Liver (tissue), 8 donors: ENCODE measurements at regions not wholly inside any gene's neighbourhood (a gene's known extent, or its start where the extent isn't known, plus 50 kb on each side); places are given as distances from the start of the nearest gene placed in this dataset.
A peak's percentile ranks its signal among the peaks of the same experiment; 100 is the strongest.

ENCODE experiments used
- DNase-seq: peaks from one replicate; pipeline ENCODE4 v3.0.0-alpha.2; 2017; ENCODE audit warnings: low spot score
- H3K27ac ChIP-seq, 2 donors: one replicate each; pipeline ENCODE4 v1.7.0; 2013; ENCODE audit warnings: inconsistent platforms in 2 of 2, low read length in 2 of 2, control low read depth in 1 of 2, low read depth in 1 of 2, mild to moderate bottlenecking in 1 of 2
- H3K27me3 ChIP-seq, 4 donors: one replicate each; pipeline versions ENCODE4 v1.6.1 to v1.7.0; 2013; ENCODE audit warnings: low read length in 3 of 4, inconsistent platforms in 1 of 4, mild to moderate bottlenecking in 1 of 4, moderate library complexity in 1 of 4; ENCODE audit not compliant: control insufficient read depth in 4 of 4, insufficient read depth in 4 of 4
- H3K36me3 ChIP-seq, 4 donors: one replicate each; pipeline versions ENCODE4 v1.6.1 to v1.7.0; 2013; ENCODE audit warnings: low read length in 3 of 4, mild to moderate bottlenecking in 3 of 4, low read depth in 1 of 4, moderate library complexity in 1 of 4; ENCODE audit not compliant: control insufficient read depth in 4 of 4, insufficient read depth in 3 of 4
- H3K4me1 ChIP-seq, 4 donors: one replicate each; pipeline versions ENCODE4 v1.6.1 to v1.7.0; 2013; ENCODE audit warnings: low read length in 3 of 4, mild to moderate bottlenecking in 3 of 4, moderate library complexity in 1 of 4; ENCODE audit not compliant: control insufficient read depth in 4 of 4, insufficient read depth in 4 of 4
- H3K4me3 ChIP-seq, 3 donors: one replicate each; pipeline versions ENCODE4 v1.6.1 to v1.7.0; 2013; ENCODE audit warnings: low read length in 3 of 3, control low read depth in 1 of 3, low read depth in 1 of 3, mild to moderate bottlenecking in 1 of 3
- H3K9ac ChIP-seq, 2 donors: one replicate each; pipeline ENCODE4 v1.7.0; 2013; ENCODE audit warnings: low read length in 2 of 2, mild to moderate bottlenecking in 2 of 2, moderate library complexity in 2 of 2, control low read depth in 1 of 2, low read depth in 1 of 2
- H3K9me3 ChIP-seq, 4 donors: one replicate each; pipeline versions ENCODE4 v1.6.1 to v1.7.0; 2013; ENCODE audit warnings: low read length in 3 of 4; ENCODE audit not compliant: control insufficient read depth in 4 of 4
- ATF3 ChIP-seq: IDR thresholded peaks from 2 replicates; pipeline ENCODE4 v1.6.1; 2016; ENCODE audit warnings: antibody characterized with exemption
- EGR1 ChIP-seq, 2 donors: IDR thresholded peaks; 2 replicates each; pipeline ENCODE4 v1.6.1; 2016 to 2018; ENCODE audit warnings: antibody characterized with exemption in 2 of 2, low read depth in 2 of 2
- FOXA1 ChIP-seq: IDR thresholded peaks from 2 replicates; pipeline ENCODE4 v1.6.1; 2016; ENCODE audit warnings: antibody characterized with exemption
- FOXA2 ChIP-seq: IDR thresholded peaks from 2 replicates; pipeline ENCODE4 v1.6.1; 2016; ENCODE audit warnings: antibody characterized with exemption
- GABPA ChIP-seq, 2 donors: IDR thresholded peaks in 1 of 2; conservative IDR thresholded peaks in 1 of 2; 2 replicates each; pipeline ENCODE4 v1.6.1; 2016; ENCODE audit warnings: antibody characterized with exemption in 2 of 2, mild to moderate bottlenecking in 1 of 2, moderate library complexity in 1 of 2
- HNF4A ChIP-seq, 2 donors: conservative IDR thresholded peaks; 2 replicates each; pipeline ENCODE4 v1.6.1; 2016; ENCODE audit warnings: antibody characterized with exemption in 2 of 2, mild to moderate bottlenecking in 2 of 2
- HNF4G ChIP-seq: IDR thresholded peaks from 2 replicates; pipeline ENCODE4 v1.6.1; 2016; ENCODE audit warnings: antibody characterized with exemption
- JUND ChIP-seq, 2 donors: IDR thresholded peaks; 2 replicates each; pipeline ENCODE4 v1.6.1; 2016; ENCODE audit warnings: antibody characterized with exemption in 2 of 2
- NR2F2 ChIP-seq: IDR thresholded peaks from 2 replicates; pipeline ENCODE4 v1.6.1; 2016; ENCODE audit warnings: antibody characterized with exemption
- RAD21 ChIP-seq, 2 donors: IDR thresholded peaks; 2 replicates each; pipeline ENCODE4 v1.6.1; 2016; ENCODE audit warnings: antibody characterized with exemption in 2 of 2, mild to moderate bottlenecking in 2 of 2
- SP1 ChIP-seq: IDR thresholded peaks from 2 replicates; pipeline ENCODE4 v1.6.1; 2018; ENCODE audit warnings: antibody characterized with exemption, mild to moderate bottlenecking
- TAF1 ChIP-seq: conservative IDR thresholded peaks from 2 replicates; pipeline ENCODE4 v1.6.1; 2016; ENCODE audit warnings: antibody characterized with exemption, mild to moderate bottlenecking
- YY1 ChIP-seq: IDR thresholded peaks from 2 replicates; pipeline ENCODE4 v1.6.1; 2016; ENCODE audit warnings: antibody characterized with exemption, mild to moderate bottlenecking
- ZBTB33 ChIP-seq: IDR thresholded peaks from 2 replicates; pipeline ENCODE4 v1.6.1; 2016; ENCODE audit warnings: antibody characterized with exemption
- WGBS: extraction: QIAGEN DNeasy Blood & Tissue Kit; methylation state at CpG from one replicate; pipeline ENCODE4 v1.1.7; 2013; 5-methylcytosine and 5-hydroxymethylcytosine counted together
- TF ChIP-seq, protein P1 (sequence below): IDR thresholded peaks from 2 replicates; pipeline ENCODE4 v1.6.1; 2016; ENCODE audit warnings: antibody characterized with exemption, mild to moderate bottlenecking
- TF ChIP-seq, protein P2 (sequence below): IDR thresholded peaks from 2 replicates; pipeline ENCODE4 v1.6.1; 2016; ENCODE audit warnings: antibody characterized with exemption
- TF ChIP-seq, protein P3 (sequence below): fragments of 150-350 bp; IDR thresholded peaks from 2 replicates; pipeline ENCODE4 v1.5.1; 2017; ENCODE audit warnings: improper control_type of control experiment, low read depth, low read length; ENCODE audit not compliant: missing input control
- donor health status: healthy.
- donor health status: healthy.
- donor health status: healthy.
- donor health status: healthy.
- donor health status: healthy.

DNA sequence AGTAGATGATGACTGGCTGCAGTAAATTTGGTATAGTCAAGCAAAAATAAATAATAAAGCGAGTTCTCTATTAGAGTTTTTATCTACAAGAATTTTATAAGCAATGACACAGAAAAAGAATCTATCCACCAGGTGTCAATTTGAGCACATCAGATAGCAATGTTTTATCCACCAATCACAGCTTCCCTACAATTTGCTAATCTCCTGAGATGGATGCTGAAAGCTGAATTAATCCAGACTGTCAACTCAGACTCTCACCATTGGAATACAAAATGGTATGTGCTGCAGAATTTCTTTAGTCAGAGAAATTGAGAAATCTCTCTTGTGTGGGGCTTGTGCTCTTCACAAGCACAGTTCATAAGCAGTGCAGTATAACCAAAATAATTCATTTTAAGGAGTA lies 888.9 kb upstream of the GHITM start:
- no peaks in the 10 kb centered on the region for H3K27me3 ChIP-seq
- no peaks in the 10 kb centered on the region for H3K36me3 ChIP-seq
- no peak overlapping the region for H3K4me3 ChIP-seq
- 79% methylated on average over 1 of the region's 1 CpG for WGBS
- DNase-seq, result no peak
- H3K9me3 ChIP-seq, result peaks cover 1 to 7% (median 6%) of the 10 kb centered on the region in 4 donors
- no peak overlapping the region for H3K27ac ChIP-seq
- H3K4me1 ChIP-seq, result peaks cover 0 to 12% (median 6%) of the 10 kb centered on the region in 4 donors
- TF ChIP-seq, protein P1, sequence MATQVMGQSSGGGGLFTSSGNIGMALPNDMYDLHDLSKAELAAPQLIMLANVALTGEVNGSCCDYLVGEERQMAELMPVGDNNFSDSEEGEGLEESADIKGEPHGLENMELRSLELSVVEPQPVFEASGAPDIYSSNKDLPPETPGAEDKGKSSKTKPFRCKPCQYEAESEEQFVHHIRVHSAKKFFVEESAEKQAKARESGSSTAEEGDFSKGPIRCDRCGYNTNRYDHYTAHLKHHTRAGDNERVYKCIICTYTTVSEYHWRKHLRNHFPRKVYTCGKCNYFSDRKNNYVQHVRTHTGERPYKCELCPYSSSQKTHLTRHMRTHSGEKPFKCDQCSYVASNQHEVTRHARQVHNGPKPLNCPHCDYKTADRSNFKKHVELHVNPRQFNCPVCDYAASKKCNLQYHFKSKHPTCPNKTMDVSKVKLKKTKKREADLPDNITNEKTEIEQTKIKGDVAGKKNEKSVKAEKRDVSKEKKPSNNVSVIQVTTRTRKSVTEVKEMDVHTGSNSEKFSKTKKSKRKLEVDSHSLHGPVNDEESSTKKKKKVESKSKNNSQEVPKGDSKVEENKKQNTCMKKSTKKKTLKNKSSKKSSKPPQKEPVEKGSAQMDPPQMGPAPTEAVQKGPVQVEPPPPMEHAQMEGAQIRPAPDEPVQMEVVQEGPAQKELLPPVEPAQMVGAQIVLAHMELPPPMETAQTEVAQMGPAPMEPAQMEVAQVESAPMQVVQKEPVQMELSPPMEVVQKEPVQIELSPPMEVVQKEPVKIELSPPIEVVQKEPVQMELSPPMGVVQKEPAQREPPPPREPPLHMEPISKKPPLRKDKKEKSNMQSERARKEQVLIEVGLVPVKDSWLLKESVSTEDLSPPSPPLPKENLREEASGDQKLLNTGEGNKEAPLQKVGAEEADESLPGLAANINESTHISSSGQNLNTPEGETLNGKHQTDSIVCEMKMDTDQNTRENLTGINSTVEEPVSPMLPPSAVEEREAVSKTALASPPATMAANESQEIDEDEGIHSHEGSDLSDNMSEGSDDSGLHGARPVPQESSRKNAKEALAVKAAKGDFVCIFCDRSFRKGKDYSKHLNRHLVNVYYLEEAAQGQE, result no peak
- TF ChIP-seq HNF4A (conservative IDR thresholded peaks at IDR 0.05) (no peak), FOXA2 (no peak)
- TF ChIP-seq, protein P2, sequence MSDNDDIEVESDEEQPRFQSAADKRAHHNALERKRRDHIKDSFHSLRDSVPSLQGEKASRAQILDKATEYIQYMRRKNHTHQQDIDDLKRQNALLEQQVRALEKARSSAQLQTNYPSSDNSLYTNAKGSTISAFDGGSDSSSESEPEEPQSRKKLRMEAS, result no peak
- H3K9ac ChIP-seq, result no peak overlapping the region

DNA sequence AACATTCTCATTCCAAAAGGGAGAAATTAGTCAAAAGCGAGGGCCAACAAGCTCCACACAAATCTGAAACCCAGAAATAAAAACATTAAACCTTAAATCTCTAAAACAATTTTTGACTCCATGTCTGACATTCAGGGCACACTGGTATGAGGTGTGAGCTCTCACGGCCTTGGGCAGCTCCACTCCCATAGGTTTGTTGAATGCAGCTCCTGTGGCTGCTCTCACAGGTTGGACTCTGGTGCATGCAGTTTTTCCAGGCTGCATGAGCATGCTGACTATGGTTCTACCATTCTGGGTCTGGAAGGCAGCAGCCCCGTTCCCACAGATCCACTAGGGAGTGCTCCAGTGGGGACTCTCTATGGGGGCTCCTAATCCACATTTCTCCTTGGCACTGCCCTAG lies 887.1 kb upstream of the GHITM start:
- Histone ChIP-seq H3K9ac (no peak overlapping the region), H3K36me3 (no peaks in the 10 kb centered on the region), H3K4me1 (peaks cover 0 to 12% (median 6%) of the 10 kb centered on the region in 4 donors), H3K4me3 (peak overlapping the region in 1 of 3 donors; percentile 23), H3K27me3 (no peaks in the 10 kb centered on the region), H3K27ac (no peak overlapping the region), H3K9me3 (peaks cover 1 to 7% (median 6%) of the 10 kb centered on the region in 4 donors)
- no peak for TF ChIP-seq HNF4G
- TF ChIP-seq, protein P2, result no peak
- TF ChIP-seq FOXA2, result no peak
- TF ChIP-seq, protein P3, sequence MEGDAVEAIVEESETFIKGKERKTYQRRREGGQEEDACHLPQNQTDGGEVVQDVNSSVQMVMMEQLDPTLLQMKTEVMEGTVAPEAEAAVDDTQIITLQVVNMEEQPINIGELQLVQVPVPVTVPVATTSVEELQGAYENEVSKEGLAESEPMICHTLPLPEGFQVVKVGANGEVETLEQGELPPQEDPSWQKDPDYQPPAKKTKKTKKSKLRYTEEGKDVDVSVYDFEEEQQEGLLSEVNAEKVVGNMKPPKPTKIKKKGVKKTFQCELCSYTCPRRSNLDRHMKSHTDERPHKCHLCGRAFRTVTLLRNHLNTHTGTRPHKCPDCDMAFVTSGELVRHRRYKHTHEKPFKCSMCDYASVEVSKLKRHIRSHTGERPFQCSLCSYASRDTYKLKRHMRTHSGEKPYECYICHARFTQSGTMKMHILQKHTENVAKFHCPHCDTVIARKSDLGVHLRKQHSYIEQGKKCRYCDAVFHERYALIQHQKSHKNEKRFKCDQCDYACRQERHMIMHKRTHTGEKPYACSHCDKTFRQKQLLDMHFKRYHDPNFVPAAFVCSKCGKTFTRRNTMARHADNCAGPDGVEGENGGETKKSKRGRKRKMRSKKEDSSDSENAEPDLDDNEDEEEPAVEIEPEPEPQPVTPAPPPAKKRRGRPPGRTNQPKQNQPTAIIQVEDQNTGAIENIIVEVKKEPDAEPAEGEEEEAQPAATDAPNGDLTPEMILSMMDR, result no peak
- no peak for TF ChIP-seq ZBTB33
- TF ChIP-seq GABPA (IDR thresholded peaks at IDR 0.05 in 1 of 2, conservative IDR thresholded peaks at IDR 0.05 in 1 of 2), result no peak
- no peak for TF ChIP-seq EGR1 (IDR thresholded peaks at IDR 0.05; ENCODE audit: low read depth in 2 of 2)
- 61% methylated on average over 3 of the region's 3 CpGs for WGBS
- DNase-seq, result no peak

- DNase-seq, result no peak
- Histone ChIP-seq H3K9ac (no peak overlapping the region), H3K27ac (no peak overlapping the region), H3K4me1 (peaks cover 0 to 12% (median 6%) of the 10 kb centered on the region in 4 donors), H3K27me3 (no peaks in the 10 kb centered on the region), H3K36me3 (no peaks in the 10 kb centered on the region), H3K4me3 (peak overlapping the region in 1 of 3 donors; percentile 23), H3K9me3 (peaks cover 1 to 7% (median 6%) of the 10 kb centered on the region in 4 donors)
- TF ChIP-seq FOXA2, result no peak
- no peak for TF ChIP-seq HNF4G
- TF ChIP-seq FOXA1, result no peak
- TF ChIP-seq RAD21 (IDR thresholded peaks at IDR 0.05), result no peak
- TF ChIP-seq TAF1, result no peak
- no peak for TF ChIP-seq JUND (IDR thresholded peaks at IDR 0.05)
- no peak for TF ChIP-seq EGR1 (IDR thresholded peaks at IDR 0.05; ENCODE audit: low read depth in 2 of 2)
- no peak for TF ChIP-seq NR2F2
- TF ChIP-seq YY1, result no peak
- no peak for TF ChIP-seq ATF3
- TF ChIP-seq SP1, result no peak
- TF ChIP-seq, protein P3, result no peak
- no peak for TF ChIP-seq HNF4A (conservative IDR thresholded peaks at IDR 0.05)
- TF ChIP-seq, protein P2, result no peak
- no peak for TF ChIP-seq GABPA (IDR thresholded peaks at IDR 0.05 in 1 of 2, conservative IDR thresholded peaks at IDR 0.05 in 1 of 2)
These were observed 886.7 kb upstream of the GHITM start for GRCh38 chr10:83252596-83252995.
